ENCODE measurements at regions not wholly inside any gene's neighbourhood (a gene's known extent, or its start where the extent isn't known, plus 50 kb on each side); places are given as distances from the start of the nearest gene placed in this dataset.

- no peak for TF ChIP-seq CTCF (IDR thresholded peaks at IDR 0.05; ENCODE audit: insufficient read depth, low read length)
- TF ChIP-seq SPI1 (IDR thresholded peaks at IDR 0.05; ENCODE audit: borderline replicate concordance, low read depth), result no peak
Observed at GRCh38 chr22:47629791-47630655, 867.6 kb downstream of the TBC1D22A start.

Measured in HL-60 (cell line).